Upper lobe of left lung (tissue), 6 donors: ENCODE measurements at regions not wholly inside any gene's neighbourhood (a gene's known extent, or its start where the extent isn't known, plus 50 kb on each side); places are given as distances from the start of the nearest gene placed in this dataset.

Experiments
- ATAC-seq, 2 donors: fragments of 200-7000 bp; cut with Tn5 transposase; one replicate each; pipeline ENCODE4 v1.9.1; 2022; ENCODE audit warnings: mild to moderate bottlenecking in 2 of 2, moderate library complexity in 2 of 2; ENCODE audit not compliant: low FRiP score in 2 of 2
- DNase-seq, 2 donors: peaks; one replicate each; pipeline ENCODE4 v3.0.0-alpha.2; 2019 to 2020
- H3K27ac ChIP-seq, 4 donors: fragments of 200-600 bp; sonication (generic); one replicate each; pipeline ENCODE4 v1.5.1; 2016 to 2019
- H3K27me3 ChIP-seq, 4 donors: fragments of 200-600 bp; sonication (generic); one replicate each; pipeline ENCODE4 v1.5.1; 2017 to 2019
- H3K36me3 ChIP-seq, 4 donors: fragments of 200-600 bp; sonication (generic); one replicate each; pipeline ENCODE4 v1.5.1; 2016 to 2019
- H3K4me1 ChIP-seq, 4 donors: fragments of 200-600 bp; sonication (generic); one replicate each; pipeline ENCODE4 v1.5.1; 2018 to 2019
- H3K4me3 ChIP-seq, 4 donors: fragments of 200-600 bp; sonication (generic); one replicate each; pipeline ENCODE4 v1.5.1; 2017 to 2019; ENCODE audit warnings: mild to moderate bottlenecking in 2 of 4, moderate library complexity in 1 of 4
- H3K9me3 ChIP-seq, 4 donors: fragments of 200-600 bp; sonication (generic); one replicate each; pipeline ENCODE4 v1.5.1; 2018 to 2019
- CTCF ChIP-seq, 6 experiments: fragments of 450-650 bp in 4 of 6; fragments of 200-600 bp in 2 of 6; sonication (generic) in 2 of 6; IDR thresholded peaks; one replicate each; pipeline ENCODE4 v1.5.1; 2016 to 2019; ENCODE audit warnings: antibody characterized with exemption in 6 of 6
- EP300 ChIP-seq, 4 donors: sonication (generic); formaldehyde crosslinking; IDR thresholded peaks; one replicate each; pipeline ENCODE4 v1.5.1; 2017; ENCODE audit warnings: antibody characterized with exemption in 4 of 4, control low read depth in 2 of 4
- POLR2A ChIP-seq, 4 donors: fragments of 450-650 bp; IDR thresholded peaks; one replicate each; pipeline ENCODE4 v1.5.1; 2016 to 2017; ENCODE audit warnings: antibody characterized with exemption in 4 of 4, mild to moderate bottlenecking in 2 of 4
- POLR2AphosphoS5 ChIP-seq, 2 donors: sonication (generic); formaldehyde crosslinking; IDR thresholded peaks; one replicate each; pipeline ENCODE4 v1.5.1; 2017; ENCODE audit warnings: antibody characterized with exemption in 2 of 2
- WGBS, 2 donors: methylation state at CpG; one replicate each; pipeline ENCODE4 v1.1.5; 2017 to 2018; 5-methylcytosine and 5-hydroxymethylcytosine counted together
- donor health status: DM: no; HTN: no; CAD: no; lungs with moderate emphysema.
- donor health status: DM: no; HTN: yes; CAD: no; lungs with severe emphysema.

- peaks cover 0 to 8% (median 0%) of the 10 kb centered on the region in 4 donors for H3K4me1 ChIP-seq
- ATAC-seq: no peak
- no peak for DNase-seq
- 80 to 85% methylated on average over 7 to 10 of the region's 10 CpGs for WGBS, 2 donors
- peaks cover 0 to 3% (median 0%) of the 10 kb centered on the region in 4 donors for H3K9me3 ChIP-seq
- H3K27me3 ChIP-seq: no peaks in the 10 kb centered on the region
- no peaks in the 10 kb centered on the region for H3K36me3 ChIP-seq
- TF ChIP-seq EP300 (IDR thresholded peaks at IDR 0.05): no peak
- TF ChIP-seq CTCF (IDR thresholded peaks at IDR 0.05): no peak
- no peak for TF ChIP-seq POLR2AphosphoS5 (IDR thresholded peaks at IDR 0.05)
- no peak for TF ChIP-seq POLR2A (IDR thresholded peaks at IDR 0.05)
- no peak overlapping the region for H3K27ac ChIP-seq
- H3K4me3 ChIP-seq: no peak overlapping the region
Measured at GRCh38 chr1:5764959-5765358, 227.3 kb downstream of the NPHP4 start.

- ATAC-seq (no peak), DNase-seq (no peak)
- no peak overlapping the region for H3K27ac ChIP-seq
- H3K4me3 ChIP-seq: no peak overlapping the region
- H3K4me1 ChIP-seq: peaks cover 0 to 8% (median 0%) of the 10 kb centered on the region in 4 donors
- H3K9me3 ChIP-seq: peaks cover 0 to 3% (median 0%) of the 10 kb centered on the region in 4 donors
- no peaks in the 10 kb centered on the region for H3K27me3 ChIP-seq
- WGBS, 2 donors: 22 to 27% methylated on average over 8 of the region's 8 CpGs
- no peak for TF ChIP-seq POLR2AphosphoS5 (IDR thresholded peaks at IDR 0.05)
- no peak for TF ChIP-seq CTCF (IDR thresholded peaks at IDR 0.05)
- no peak for TF ChIP-seq POLR2A (IDR thresholded peaks at IDR 0.05)
- no peak for TF ChIP-seq EP300 (IDR thresholded peaks at IDR 0.05)
- H3K36me3 ChIP-seq: no peaks in the 10 kb centered on the region
Measured at GRCh38 chr1:5764464-5764863, 227.8 kb downstream of the NPHP4 start.

- DNase-seq (no peak), ATAC-seq (no peak)
- H3K4me1 ChIP-seq: peaks cover 0 to 8% (median 0%) of the 10 kb centered on the region in 4 donors
- no peak overlapping the region for H3K27ac ChIP-seq
- no peak overlapping the region for H3K4me3 ChIP-seq
- H3K9me3 ChIP-seq: peaks cover 0 to 3% (median 0%) of the 10 kb centered on the region in 4 donors
- no peaks in the 10 kb centered on the region for H3K27me3 ChIP-seq
- TF ChIP-seq CTCF (IDR thresholded peaks at IDR 0.05) (no peak), POLR2AphosphoS5 (IDR thresholded peaks at IDR 0.05) (no peak)
- 60 to 67% methylated on average over 8 of the region's 8 CpGs for WGBS, 2 donors
- no peaks in the 10 kb centered on the region for H3K36me3 ChIP-seq
Measured at GRCh38 chr1:5763696-5764370, 228.4 kb downstream of the NPHP4 start.

- 33 to 47% methylated on average over 9 to 18 of the region's 19 CpGs for whole genome bisulfite sequencing, 2 donors
- H3K9me3 ChIP-seq: peaks cover 0 to 3% (median 0%) of the 10 kb centered on the region in 4 donors
- no peak for ATAC-seq
- no peaks in the 10 kb centered on the region for H3K27me3 ChIP-seq
- no peak overlapping the region for H3K27ac ChIP-seq
- TF ChIP-seq EP300 (IDR thresholded peaks at IDR 0.05): no peak
- no peak for TF ChIP-seq POLR2AphosphoS5 (IDR thresholded peaks at IDR 0.05)
- TF ChIP-seq CTCF (IDR thresholded peaks at IDR 0.05): no peak
- TF ChIP-seq POLR2A (IDR thresholded peaks at IDR 0.05): no peak
- no peaks in the 10 kb centered on the region for H3K4me1 ChIP-seq
- no peak for DNase-seq
- no peak overlapping the region for H3K4me3 ChIP-seq
- H3K36me3 ChIP-seq: no peaks in the 10 kb centered on the region
Measured at GRCh38 chr1:5758859-5759578, 233.2 kb downstream of the NPHP4 start.
